KOPT-K1 (cell line): ENCODE measurements at regions not wholly inside any gene's neighbourhood (a gene's known extent, or its start where the extent isn't known, plus 50 kb on each side); places are given as distances from the start of the nearest gene placed in this dataset.

Experiments used
- H3K27ac ChIP-seq: fragments of 200-600 bp; sonication (generic); 2 replicates; pipeline ENCODE4 v1.5.1; 2016; ENCODE audit warnings: antibody characterized with exemption, mild to moderate bottlenecking, low read depth, low read length; ENCODE audit not compliant: poor library complexity, severe bottlenecking
- H3K36me3 ChIP-seq: fragments of 200-600 bp; sonication (generic); 2 replicates; pipeline ENCODE4 v1.5.1; 2017; ENCODE audit warnings: antibody characterized with exemption, mild to moderate bottlenecking, low read length, moderate library complexity; ENCODE audit not compliant: insufficient read depth
- H3K9me3 ChIP-seq: fragments of 200-600 bp; sonication (generic); 2 replicates; pipeline ENCODE4 v1.5.1; 2017; ENCODE audit warnings: antibody characterized with exemption, low read length, mild to moderate bottlenecking; ENCODE audit not compliant: insufficient read depth, poor library complexity, severe bottlenecking

DNA sequence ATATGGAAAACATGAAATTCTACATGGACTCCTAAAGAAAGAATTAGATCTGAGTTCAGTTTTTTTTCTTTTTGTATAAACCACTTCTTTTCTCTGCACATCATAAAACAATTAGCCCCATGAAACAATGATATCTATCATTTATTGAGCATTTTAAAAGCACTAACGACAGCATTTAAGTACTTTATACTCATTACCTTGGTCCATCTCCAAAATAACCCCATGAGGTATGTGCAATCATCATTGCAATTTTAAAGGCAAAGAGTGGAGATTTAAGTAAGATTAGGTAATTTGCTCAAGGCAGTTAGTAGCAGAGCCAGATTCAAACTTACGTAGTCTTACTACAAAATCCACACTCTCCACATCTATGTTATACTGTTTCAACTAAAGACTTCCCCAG lies 177.7 kb upstream of the RAG2 start:
- Histone ChIP-seq H3K36me3 (no peaks in the 10 kb centered on the region), H3K9me3 (no peaks in the 10 kb centered on the region), H3K27ac (no peak overlapping the region)

DNA sequence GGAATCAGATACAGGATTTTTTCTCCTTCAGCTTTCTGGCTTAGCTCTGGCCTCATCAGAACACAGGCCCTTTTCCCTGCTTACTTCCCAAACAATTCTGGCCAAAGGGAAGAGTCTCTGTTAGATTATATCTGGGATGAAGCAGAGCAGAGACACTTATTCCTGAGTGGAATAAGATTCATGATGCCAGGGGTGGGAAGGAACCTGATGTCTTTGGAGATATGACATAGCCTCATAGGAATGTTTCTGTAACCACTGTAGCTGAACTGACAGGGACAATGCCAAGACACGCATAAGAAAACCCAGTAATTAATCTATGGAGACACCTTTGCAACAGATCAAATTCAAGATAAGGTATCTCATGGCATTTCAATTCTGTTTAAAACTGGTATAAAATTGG lies 177.1 kb upstream of the RAG2 start:
- Histone ChIP-seq H3K9me3 (no peaks in the 10 kb centered on the region), H3K27ac (no peak overlapping the region), H3K36me3 (no peaks in the 10 kb centered on the region)

DNA sequence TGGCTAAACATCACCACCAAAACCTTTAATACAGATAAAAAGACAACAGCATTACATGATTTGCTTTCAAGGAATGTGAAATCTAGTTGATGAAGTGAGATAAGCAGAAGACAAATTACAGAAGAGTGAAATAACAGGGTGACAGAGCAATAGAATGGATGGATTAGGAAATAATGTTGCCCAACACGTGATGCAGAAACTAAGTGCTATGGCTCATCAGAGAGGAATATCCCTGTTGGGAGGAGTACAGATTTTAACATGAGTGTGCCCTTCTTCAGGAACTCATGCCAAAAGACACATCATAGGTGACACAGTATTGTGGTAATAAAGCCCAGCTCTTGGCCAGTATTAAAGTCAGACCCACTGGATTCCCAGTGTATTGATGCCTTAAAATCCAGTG lies 176.6 kb upstream of the RAG2 start:
- H3K9me3 ChIP-seq = no peaks in the 10 kb centered on the region
- no peak overlapping the region for H3K27ac ChIP-seq
- H3K36me3 ChIP-seq = no peaks in the 10 kb centered on the region

DNA sequence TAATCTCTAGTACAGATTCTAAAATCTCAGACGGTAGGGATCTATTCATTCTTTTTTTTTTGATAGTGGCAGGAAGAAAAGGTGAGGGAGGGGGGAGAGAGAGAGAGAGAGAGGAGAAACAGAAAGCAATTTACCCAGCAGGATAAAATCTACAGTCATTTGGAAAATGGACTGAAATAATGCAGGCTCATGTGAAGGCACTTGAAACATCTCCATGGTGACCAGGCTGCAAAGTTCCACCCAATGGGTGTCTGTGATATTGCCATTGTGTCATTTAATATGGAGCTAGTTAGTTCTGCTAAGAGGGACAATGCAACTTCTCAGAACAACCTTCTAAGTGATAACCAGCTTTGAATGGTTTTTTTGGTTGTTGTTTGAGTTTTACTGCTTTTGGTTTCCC lies 165.2 kb upstream of the RAG2 start:
- Histone ChIP-seq H3K9me3 (peaks cover 11% of the 10 kb centered on the region), H3K36me3 (no peaks in the 10 kb centered on the region), H3K27ac (no peak overlapping the region)

DNA sequence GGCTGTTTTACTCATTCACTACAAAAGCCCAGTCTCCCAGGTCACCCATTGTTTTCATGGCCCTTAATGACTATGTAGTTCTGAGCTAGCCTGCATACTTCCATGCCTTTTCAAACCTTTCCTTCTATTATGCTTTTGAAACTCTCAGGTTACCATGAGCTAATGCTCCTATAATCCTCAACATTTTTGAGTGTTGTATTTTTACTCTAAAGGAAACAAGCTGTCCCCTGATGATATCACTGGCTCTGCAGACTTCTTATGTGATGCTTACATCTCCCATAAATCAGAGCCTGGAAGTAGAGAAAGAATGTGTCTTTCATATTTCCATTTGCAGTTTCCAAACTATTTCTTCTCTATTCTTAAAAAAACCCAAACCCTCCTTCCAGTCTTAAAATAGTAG lies 159.0 kb upstream of the RAG2 start:
- Histone ChIP-seq H3K9me3 (peaks cover 10% of the 10 kb centered on the region), H3K27ac (no peak overlapping the region), H3K36me3 (no peaks in the 10 kb centered on the region)

DNA sequence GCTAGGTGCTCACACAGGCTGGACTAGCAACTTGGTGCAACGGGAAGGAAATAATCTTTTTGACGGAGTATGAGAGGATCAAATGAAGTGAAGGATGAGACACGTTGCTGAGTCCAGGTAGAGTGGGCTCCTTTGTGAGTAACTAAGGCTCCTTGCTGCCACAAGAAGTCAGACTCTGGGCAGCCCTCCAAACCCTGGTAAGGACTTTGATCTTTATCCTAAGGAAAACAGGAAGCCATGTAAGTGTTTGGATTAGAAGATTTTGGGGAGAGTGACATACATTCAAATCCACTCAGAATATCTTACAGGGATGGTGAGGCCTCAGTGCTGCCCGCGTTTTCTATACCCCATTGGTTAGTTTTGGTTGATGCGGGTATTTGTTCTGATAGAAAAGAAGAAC lies 155.9 kb upstream of the RAG2 start:
- Histone ChIP-seq H3K27ac (no peak overlapping the region), H3K9me3 (no peaks in the 10 kb centered on the region), H3K36me3 (no peaks in the 10 kb centered on the region)

DNA sequence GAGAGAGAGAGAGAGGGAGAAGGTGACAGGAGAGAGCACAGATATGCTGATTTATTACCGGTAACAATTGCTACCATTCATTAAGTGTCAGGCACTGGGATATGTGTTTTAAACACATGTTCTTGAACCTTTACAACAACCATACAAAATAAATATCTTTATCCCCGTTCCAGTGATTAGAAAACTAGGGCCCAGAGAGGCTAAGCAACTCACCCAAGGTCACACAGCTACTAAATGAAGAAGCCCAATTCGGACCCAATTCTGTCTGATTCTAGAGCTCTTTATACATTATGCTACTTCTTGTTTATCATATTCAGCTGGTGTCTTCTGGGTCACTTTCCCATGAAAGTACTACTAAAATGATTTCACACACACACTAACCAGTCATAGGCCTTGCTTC lies 154.0 kb upstream of the RAG2 start:
- Histone ChIP-seq H3K9me3 (no peaks in the 10 kb centered on the region), H3K27ac (no peak overlapping the region), H3K36me3 (no peaks in the 10 kb centered on the region)

DNA sequence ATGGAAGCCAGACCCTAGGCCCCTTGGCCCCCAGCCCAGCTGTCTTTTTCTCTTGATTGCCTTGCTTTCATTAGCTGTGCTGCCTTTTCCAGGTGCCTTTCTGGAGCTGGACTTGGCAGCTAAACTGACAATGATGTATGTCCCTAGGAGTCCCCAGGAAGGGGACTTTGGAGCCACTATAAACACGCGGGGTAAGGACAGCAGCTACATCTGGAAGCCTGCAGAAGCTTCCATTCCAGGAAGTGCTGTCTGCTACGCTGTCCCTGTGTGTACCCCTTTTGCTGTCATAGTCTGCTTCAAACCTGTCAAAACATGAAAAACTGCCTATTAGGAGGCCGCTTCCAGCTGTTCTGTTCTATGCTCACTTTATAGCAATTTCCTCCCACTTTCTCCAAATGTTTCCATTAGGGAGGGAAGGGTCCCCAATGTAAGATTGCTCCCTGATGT lies 153.3 kb upstream of the RAG2 start:
- no peaks in the 10 kb centered on the region for H3K36me3 ChIP-seq
- H3K9me3 ChIP-seq = no peaks in the 10 kb centered on the region
- no peak overlapping the region for H3K27ac ChIP-seq

DNA sequence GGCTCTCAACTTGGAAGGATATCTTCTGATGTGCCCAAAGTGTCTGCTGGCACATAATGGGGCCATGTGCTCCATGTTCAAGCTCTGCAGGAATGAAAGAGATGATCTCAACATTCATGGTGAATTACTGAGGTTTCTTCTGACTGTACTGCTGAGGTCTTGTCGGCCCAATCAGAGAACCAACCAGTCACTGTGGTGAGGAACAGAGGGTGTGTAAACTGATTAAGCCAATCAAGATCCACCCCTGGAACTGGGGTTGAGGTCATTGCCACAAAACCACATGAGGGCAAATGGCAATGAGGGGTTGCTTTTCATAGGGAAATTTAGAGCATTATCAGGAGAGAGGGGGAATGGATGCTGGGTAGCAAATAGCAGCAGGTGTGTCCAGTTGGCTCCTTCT lies 152.3 kb upstream of the RAG2 start:
- H3K9me3 ChIP-seq = no peaks in the 10 kb centered on the region
- no peak overlapping the region for H3K27ac ChIP-seq
- H3K36me3 ChIP-seq = no peaks in the 10 kb centered on the region

DNA sequence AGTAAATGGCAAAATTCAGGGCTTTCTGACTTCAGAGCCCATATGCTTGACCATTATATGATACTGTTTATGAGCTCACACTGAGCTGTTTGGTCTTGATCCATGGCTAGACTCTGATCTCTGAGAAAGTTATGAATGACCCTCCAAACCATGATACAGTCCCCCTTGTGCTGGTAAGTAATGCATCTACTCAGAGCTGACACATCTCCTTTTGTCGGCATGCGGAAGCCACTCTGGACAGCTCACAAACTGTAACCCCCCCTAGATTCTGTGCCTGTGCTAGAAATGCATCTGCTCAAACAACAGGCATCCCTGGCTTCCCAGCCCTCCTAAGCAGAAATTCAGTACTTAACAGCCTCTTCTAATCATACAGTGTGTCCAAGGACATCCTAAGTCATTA lies 150.8 kb upstream of the RAG2 start:
- Histone ChIP-seq H3K9me3 (no peaks in the 10 kb centered on the region), H3K27ac (no peak overlapping the region), H3K36me3 (no peaks in the 10 kb centered on the region)

DNA sequence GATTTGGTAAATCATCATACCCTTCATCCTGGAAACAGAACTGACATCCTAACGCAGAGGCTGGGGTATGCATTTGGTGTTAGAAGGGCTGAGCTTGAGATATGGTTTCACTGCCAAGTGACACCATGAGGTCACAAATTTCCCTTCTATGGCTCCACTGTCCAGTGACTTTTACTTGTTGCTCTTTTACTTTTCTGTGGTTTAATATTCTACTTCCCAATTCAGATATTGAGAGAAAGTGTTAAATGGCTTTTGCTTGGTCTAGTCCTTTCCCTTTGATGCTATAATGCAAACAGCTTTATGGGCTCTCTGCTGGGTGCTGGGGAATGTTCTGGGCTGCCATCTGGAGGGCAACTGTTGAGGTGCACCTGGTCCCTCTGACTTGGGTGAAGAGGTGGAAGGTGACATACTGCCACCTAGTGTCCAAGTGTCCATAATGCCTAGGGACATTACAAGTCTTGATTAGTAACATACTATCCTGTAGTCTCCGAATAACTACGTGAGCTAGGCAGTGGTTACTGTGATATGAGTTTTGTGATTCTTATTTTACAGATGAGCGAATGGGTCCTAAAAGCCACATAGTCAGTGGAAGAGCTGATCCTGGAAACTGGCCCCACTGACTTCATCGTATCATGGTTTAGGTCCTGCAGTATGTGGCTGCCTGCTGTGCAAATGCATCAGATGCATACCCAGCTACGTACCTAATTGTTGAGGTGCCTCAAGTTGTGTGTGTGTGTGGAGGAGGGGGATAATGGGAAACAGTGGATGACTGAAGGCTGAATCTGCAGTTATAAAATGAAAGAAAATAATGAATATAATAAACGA lies 149.1 kb upstream of the RAG2 start:
- Histone ChIP-seq H3K9me3 (no peaks in the 10 kb centered on the region), H3K27ac (no peak overlapping the region), H3K36me3 (no peaks in the 10 kb centered on the region)

DNA sequence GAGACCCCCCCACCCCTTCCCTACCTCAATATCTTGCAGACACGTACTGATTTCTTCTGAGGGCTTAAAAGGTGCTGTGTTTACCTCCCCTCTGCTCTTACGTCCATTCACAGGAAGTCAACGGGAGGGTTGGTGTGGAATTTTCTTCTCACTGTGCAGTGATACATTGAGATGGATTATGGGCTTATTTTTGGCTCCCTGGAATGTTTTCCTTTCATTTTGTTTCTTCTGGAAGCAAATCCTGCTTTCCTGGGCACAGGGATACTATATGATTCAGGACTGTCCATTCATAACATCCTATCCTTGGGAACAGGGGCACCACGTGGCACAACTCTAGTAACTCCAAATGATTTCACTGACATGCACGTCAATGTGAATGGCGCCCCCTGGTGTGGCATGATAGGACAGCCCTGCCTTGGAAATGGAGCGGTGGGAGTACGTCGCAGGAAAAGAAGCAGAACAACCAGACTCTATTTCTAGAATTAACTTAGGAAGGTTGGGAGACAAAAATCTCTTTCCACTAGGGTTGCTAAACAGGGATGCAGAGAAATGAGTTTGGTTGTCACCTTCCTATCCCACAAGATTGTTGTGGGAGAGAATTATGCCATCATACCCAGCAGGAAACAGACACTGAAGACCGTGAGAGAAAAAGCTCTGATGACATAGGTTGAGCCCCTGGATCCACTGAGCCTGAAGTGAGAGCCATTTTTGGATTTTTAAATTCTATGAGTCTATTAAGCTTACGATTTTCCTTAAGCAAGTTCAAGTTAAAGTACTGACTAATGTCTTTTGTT lies 146.5 kb upstream of the RAG2 start:
- H3K27ac ChIP-seq = no peak overlapping the region
- no peaks in the 10 kb centered on the region for H3K9me3 ChIP-seq
- no peaks in the 10 kb centered on the region for H3K36me3 ChIP-seq

DNA sequence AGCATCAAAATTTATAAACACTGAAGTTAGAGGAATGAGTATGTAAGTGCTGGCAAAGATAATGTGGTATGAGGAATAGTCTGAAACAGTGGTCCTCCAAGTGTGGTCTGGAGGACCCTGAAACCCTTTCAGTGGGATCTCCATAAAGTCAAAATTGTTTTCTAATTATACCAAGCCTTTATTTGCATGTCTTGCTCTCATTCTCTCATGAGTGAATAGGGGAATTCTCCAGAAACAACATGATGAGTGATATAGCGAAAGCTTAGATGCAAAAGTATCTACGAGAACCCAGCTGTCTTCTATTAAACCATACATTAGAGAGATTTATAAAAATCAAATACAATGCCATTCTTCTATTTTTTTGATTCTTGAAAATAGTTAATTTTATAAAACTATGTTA lies 145.0 kb upstream of the RAG2 start:
- Histone ChIP-seq H3K9me3 (no peaks in the 10 kb centered on the region), H3K27ac (no peak overlapping the region), H3K36me3 (no peaks in the 10 kb centered on the region)

DNA sequence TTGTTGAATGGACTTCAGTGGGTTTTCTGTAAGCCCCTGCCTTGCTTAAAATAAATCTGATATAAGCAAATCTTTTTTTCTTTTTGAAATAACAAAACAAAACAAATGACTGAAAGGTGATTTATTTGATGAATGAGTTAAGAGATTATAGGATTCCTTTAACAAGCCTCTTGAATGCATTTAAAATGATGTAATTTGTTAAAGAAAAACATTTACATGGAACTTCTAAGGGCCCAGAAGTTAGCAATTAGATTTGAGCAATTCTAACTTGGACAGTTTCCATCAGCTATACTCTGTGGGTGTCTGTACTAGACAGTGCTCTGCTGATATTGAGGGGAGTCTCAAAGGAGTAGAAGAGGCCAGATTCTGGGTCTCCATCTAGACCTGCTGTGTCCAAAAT lies 143.5 kb upstream of the RAG2 start:
- Histone ChIP-seq H3K9me3 (no peaks in the 10 kb centered on the region), H3K36me3 (no peaks in the 10 kb centered on the region)

DNA sequence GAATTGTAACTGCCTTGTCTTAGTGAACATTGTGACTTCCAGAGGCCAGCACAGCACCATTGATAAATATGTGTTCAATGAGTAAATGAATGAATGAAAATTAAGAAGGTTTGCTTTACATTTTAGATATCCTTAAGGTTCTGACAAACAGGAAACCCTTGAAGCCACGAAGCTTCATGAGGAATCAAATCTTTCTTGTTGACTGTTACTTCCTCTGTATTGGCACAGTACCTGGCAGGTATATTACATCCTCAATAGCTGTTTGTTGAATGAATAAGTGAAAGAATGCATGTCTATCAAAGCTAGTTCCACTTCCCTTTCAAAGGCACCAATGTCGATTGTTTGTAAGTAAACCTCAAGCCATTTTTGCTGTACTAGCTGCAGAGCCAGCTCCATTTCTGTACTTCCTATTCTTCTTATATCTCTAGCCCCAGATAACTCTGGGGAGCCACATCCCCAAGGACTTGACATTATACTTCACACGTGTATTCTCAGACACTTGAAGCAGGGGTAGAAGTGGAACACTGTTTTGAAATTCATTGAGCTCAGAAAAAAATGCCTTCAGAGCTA lies 140.3 kb upstream of the RAG2 start:
- Histone ChIP-seq H3K27ac (no peak overlapping the region), H3K9me3 (no peaks in the 10 kb centered on the region), H3K36me3 (no peaks in the 10 kb centered on the region)

More for the DNA sequence above, 143.5 kb upstream of the RAG2 start:
- no peak overlapping the region for H3K27ac ChIP-seq
